Dorsolateral prefrontal cortex (tissue), 40 donors: ENCODE measurements at regions not wholly inside any gene's neighbourhood (a gene's known extent, or its start where the extent isn't known, plus 50 kb on each side); places are given as distances from the start of the nearest gene placed in this dataset.

ENCODE experiments used
- microRNA-seq, 43 experiments: library from miRNA; unstranded; fragments of <30 nt; microRNA quantifications; one replicate each; pipeline ENCODE4 v1.2.0, GENCODE V29; 2022

Small RNA genes lying in the stretch of these regions (microRNA-seq; reads per million reads assigned to microRNA genes)
- 0 reads per million in 43 experiments for gene MIR5186
